GM21381 (cell line): ENCODE measurements at regions not wholly inside any gene's neighbourhood (a gene's known extent, or its start where the extent isn't known, plus 50 kb on each side); places are given as distances from the start of the nearest gene placed in this dataset.
"Not testable (repeated sequence)": the region's sequence is repeated elsewhere in the genome, so short reads cannot be mapped to it uniquely, and the experiment has no call there.

Experiments used
- ATAC-seq: cut with Tn5 transposase; IDR thresholded peaks from one replicate; pipeline ENCODE4 v1.9.1; 2021; ENCODE audit warnings: mild to moderate bottlenecking, moderate library complexity; ENCODE audit not compliant: unreplicated experiment

DNA sequence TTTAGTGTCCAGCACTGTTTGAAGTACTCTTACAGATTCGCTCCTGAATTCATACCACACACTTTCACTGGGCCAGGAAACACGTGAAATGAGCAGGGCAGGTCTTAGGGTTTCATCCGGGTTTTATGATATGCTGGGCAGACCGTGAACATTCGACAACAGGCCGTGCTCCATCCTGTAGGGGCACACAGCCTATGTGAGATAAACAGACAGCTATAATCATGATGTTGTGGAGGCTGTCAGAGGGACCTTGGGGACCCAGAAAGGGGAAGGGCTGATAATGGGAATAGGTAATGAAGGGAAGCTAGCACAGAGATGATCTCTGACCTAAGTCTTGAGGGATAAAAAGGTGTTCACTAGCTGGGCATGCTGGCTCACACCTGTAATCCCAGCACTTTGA, 110.4 kb downstream of the RIN2 start:
- no peak for ATAC-seq

DNA sequence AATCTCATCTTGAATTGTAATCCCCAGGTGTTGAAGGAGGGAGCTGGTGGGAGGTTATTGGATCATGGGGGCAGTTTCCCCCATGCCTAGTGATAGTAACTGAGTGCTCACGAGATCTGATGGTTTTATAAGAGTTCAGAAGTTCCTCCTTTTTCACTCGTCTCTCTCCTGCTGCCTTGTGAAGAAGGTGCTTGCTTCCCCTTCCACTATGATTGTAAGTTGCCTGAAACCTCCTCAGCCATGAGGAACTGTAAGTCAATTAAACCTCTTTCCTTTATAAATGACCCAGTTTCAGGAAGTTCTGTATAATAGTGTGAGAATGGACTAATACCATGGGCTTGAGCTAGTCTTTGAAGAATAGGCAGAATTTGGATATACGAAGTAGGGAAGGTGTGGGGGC, 113.9 kb downstream of the RIN2 start:
- no peak for ATAC-seq

DNA sequence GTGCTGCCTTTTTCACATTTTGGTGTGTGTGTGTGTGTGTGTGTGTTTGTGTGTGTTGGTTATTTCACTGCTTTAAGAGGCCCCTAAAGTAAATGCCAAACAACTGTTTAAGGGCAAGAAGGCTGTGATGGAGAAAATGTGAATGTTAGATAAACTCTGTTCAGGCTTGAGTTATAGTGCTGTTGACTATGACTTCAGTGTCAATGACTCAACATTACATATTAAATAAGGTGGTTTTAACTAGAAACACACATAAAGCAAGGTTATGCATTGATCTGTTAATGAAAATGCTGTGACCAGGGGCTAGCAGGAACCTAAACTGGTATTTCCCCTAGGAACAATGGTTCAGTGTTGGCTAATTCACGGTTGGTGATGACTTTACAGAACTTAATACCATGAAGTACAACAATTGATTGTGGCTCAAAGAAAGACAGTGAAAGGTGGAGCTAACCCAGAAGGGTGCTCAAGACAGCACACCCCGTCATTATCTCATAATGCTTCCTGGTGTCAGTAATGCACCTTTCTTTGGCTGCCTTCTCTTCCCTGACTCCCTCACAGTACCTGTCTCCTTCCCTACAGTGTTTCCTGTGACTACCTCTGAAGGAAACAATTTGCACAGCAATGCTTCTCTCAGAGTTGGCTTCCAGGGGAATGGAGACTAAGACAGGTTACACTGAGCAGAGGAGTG, 116.1 kb downstream of the RIN2 start:
- no peak for ATAC-seq

DNA sequence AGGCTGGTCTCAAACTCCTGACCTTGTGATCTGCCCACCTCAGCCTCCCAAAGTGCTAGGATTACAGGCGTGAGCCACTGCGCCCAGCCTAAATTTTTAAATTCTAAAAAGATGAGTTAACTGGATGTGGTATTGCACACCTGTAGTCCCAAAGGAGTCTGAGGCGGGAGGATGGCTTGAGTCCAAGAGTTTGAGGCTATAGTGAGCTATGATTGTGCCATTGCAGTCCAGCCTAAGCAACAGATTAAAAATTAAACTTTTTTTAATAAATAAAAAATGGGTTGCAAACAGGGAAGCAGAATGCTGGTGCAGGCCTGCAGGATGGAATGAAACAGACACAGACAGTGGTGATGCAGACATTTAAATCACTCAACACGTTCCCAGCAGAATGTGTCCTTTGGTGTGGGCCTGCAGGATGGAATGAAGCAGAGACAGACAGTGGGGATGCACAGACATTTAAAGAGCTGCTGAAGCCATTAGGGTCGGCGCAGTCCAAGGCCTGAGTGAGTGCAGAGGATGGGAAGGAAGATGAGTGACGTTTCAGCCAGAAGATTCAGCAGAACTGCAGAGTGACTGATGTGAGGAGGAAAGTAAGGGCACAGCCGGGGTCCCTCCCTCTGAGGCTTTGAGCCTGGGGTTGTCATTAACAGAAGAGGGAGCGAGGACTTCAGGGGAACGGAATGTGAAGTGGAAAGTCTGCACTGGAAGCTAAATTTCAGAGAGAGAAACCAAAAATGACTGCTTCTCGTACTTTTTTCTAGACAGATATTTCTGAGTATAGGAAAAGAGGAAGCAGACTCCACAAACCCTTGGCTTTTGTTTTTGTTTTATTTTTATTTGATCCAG, 117.5 kb downstream of the RIN2 start:
- no peak for ATAC-seq

DNA sequence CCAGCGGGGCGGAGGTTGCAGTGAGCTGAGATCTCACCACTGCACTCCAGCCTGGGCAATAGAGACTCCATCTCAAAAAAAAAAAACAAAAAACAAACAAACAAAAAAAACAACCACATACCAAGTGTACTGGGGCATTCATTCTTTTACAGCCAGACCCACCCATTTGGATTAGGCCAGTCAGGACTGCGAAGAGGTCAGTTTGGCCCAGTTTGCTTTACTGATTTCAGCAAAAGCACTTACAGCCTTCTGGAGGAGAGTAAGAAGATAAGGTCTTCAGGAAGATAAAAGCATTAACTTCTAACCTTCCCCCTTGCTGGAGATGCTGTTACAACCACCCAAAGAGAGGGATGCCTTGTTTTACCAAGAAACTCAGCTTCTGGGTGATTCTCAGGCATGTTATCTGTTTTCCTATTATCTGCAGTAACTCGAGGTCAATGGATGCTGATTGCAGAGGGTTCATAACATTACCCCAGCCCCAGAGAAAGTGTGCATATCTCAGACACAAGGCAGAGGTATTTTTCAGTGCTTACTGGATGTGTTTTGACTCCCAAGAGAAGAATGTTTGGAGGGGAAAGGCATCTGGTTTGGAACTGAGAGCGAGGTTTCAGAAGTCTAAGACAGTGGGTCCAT, 118.9 kb downstream of the RIN2 start:
- no peak for ATAC-seq

DNA sequence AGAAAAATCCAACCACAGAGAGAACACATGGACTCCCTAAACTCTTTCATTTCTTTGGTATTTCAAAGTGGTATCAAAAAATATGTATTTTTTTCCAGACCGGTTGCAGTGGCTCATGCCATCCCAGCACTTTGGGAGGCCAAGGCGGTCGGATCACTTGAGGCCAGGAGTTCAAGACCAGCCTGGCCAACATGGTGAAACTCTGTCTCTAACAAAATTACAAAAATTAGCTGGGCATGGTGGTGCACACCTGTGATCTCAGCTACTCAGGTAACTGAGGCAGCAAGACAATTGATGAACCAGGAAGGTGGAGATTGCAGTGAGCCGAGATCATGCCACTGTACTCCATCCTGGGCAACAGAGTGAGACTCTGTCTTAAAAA, 121.8 kb downstream of the RIN2 start:
- not testable (repeated sequence) for ATAC-seq

DNA sequence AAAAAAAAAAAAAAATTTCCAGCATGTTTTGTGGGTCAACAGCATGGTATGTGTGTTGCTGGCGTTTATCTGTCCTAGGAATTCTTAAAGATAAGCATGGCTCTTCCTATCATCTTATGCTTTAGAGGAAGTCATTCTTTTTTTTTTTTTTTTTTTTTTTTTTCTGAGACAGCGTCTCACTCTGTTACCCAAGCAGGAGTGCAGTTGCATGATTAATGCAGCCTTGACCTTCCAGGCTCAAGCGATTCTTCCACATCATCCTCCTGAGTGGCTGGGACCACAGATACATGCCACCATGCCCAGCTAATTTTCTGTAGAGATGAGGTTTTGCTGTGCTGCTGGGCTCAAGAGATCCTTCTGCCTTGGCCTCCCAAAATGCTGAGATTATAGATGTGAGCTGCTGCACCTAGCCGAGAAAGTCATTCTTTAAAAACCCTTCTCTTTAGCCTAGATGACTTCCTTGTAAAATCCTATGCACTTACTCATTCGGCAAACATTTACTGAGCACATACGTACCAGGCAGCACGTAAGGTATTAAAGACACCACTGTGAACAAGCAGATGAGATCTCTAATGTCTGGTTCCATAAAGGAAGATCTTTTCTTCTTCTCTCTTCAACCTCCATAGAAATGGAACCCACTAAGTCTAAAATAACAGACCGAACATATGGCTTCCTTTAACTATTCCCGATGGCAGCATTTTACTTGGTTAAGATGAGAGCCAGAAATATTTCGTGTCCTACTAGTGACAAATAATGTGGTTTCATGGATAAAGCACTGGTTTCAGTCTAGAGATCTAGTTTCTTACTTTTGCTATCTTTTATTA, 122.4 kb downstream of the RIN2 start:
- ATAC-seq: no peak

DNA sequence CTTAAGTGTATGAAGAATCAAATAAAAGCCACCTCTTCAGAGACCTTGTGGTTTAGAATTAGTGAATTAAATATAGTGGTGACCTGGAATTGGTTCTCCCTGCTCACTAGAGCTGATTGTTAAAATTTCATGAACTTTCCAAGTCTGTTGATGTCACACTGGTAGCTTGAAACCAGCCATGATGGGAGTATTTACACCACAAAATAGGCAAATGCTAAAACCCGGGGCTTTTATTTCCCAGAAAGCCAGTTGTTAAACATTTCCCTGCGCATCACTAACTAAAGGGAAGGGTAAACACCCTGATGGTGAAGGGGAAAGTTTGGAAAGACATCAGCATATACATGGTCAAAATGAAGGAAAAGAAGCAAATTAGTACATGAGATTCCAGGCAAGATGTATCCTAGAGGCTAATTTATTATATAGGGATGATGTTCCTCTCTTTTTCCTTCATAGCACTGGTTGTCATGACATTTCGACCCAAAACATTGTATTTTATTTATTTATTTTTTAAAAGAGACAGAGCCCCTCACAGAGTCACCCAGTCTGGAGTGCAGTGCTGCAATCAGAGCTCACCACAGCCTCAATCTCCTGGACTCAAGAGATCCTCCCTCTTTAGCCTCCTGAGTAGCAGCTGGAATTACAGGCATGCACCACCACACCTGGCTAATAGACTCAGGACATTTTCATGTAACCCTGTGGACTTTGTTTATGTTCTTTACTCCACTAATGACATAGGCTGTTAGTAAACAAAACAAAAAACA, 123.2 kb downstream of the RIN2 start:
- ATAC-seq: no peak

DNA sequence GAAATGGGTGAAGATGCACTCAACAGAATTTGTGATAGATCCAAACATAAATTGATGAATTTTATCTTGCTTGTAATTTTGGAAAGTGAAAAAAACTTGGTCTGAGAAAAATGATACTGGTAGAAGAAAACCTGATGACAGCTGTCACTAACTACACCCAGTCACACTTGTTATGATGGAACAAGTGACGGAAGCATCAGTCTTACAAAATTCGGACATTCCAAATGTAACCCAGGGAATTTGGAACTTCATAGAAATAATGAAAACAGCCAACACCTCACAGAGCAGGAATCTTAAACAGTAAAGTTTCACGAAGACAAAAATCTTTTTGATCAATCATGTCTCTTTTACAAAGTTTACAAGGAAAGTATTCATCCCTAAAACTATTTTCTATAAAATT, 123.9 kb downstream of the RIN2 start:
- ATAC-seq: no peak

DNA sequence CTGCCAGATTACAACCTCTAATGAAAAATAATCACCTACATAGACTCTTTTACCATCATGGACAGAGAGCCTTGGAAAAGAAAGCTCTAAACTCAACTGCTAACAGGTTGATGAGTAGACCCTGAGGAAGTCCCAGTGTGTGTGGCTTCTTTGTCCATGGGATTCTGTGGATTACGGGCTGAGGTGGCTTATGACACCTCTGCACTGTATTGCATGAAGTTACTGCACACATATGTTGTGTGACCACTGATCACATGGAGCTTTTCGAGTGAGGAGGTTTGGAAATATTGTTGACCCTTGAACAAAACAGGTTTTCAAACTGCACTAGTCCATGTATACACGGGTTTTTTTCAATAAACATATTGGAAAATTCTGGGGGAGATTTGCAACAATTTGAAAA, 124.4 kb downstream of the RIN2 start:
- no peak for ATAC-seq

DNA sequence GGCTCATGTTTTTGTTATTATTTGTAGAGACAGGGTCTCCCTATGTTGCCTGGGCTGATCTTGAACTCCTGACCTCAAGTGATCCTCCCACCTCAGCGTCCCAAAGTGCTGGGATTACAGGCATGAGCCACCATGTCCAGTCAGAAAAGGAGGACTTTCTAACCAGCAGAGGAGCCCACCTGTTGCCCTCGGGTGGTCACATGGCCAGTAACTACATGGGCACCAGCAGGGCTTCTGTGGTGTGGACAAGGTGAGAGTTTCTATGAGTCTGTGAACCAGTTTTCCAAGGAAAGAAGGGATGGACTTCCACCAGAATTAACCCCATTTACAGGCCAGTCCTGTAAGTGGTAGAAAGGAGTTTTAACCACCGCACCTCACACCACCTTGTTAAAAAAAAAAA, 125.4 kb downstream of the RIN2 start:
- no peak for ATAC-seq

DNA sequence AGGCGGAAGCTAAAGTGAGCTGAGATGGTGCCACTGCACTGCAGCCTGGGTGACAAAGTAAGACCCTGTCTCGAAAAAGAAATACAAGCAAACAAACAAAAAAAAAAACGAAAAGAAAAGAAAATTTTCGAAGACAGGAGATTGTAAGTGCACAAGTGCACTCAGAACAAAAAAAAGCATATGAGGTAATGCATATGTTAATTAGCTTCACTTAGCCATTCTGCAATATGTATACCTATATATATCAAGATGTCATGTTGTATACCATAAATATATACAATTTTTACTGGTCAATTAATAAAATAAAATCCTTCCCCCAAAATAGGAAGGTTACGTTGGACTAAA, 127.5 kb downstream of the RIN2 start:
- no peak for ATAC-seq

DNA sequence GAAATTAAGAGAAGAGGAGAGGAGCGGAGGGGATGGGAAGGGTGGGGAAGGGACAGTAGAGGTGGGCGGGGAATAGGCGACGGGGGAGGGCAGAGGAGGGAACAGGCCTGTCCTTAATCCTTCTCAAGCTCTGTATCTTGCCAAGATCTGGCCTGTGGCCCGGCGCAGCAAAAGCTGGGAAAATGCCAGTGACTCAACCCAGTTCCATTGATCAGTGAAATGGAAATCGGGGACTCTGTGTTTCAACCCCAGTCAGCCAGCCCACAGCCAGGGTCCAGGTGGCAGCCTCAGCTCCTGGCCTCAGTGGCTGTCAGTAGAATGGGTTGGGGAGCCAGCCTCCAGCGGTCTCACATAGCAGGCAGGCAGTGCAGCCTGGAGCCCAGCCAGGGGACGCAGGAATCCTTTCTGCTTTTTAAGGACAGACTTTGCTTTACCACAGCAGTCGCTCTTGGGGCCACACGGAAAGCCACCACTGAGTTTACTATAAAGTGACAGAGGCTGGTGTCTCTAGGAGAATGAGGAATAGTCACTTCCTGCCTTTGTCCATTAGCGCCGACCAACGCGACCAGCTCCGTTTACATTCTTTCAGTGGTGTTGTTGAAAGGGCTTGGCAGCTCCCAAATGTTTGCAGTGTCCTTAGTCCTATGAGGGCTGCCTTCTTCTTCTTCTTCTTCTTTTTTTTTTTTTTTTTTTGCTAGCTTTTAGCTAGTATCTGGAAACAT, 128.0 kb downstream of the RIN2 start:
- ATAC-seq: no peak

DNA sequence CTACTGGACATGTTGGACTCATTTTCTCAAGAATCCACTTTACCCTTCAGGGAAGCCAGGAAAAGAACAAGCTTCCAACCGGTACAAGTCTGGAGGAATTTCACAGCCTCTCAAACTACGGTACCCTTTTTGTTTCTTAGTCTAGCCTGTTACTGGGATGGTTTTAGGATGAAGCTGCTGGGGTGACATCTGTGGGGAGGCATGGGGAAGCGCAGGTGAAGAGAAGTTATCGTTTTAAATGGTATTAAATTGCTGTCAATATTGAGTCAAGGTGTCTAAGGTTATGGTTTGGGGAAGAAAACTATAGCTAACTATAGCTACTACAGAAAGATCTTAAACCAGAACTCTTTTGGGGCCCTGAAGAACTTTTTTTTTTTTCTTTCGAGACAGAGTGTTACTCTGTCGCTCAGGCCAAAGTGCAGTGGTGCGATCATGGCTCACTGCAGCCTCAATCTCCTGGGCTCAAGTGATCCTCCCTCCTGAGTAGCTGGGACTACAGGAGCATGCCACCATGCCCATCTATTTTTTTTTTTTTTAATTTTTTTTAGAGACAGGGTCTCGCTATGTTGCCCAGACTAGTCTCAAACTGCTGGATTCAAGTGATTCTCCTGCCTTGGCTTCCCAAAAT, 128.7 kb downstream of the RIN2 start:
- no peak for ATAC-seq

DNA sequence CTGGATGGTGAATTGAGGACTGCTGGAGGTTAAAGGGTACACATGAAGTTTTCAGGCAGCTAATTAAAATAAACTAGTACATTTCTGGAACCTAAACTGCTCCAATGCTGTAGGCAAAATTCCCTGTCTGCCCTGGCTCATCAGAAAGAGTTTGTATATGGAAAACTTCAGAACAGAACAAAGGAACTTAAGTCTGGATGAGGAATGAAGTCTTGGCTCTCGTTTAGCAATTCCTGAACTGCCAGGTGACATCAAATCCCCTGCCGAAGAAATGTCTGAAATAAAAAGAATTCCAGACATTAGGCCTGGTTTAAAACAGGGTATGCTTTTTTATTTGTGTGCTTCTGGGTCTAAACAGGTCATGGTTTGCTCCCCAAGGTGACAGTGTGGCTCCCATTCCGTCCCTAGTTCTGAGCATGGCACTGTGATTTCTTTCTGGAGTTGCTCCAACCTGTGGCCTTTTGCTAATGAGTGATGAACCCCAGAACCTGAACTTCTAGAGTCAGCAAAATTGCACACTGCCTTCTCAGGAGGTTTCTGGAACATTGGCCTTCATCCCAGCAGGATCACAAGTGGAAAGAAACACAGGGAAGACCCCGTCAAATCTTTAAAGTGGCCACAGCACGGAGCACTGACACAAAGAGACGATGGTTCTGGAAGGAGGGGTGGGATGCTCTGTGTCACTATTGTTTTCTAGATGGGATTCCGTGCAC, 129.4 kb upstream of the NAA20 start:
- ATAC-seq: no peak

DNA sequence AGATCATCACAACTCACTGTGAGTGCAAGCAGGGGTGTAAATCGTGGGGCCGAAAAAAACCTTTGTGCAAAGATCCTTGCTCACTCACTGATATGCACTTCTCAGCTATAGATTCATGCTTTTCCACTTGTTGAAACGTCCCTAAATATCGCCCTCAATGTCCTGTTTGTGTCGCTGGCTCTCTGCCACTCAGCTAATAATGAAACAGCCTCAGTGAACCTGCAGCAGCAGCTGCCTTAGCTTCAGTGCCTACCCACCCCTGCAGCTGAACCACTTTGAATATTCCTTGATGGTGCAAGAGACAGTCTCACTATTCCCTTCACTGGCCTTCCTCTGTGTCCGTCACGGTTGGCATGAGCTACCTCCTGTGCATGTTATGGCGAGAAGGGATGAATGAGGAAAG, 128.9 kb upstream of the NAA20 start:
- ATAC-seq: no peak

DNA sequence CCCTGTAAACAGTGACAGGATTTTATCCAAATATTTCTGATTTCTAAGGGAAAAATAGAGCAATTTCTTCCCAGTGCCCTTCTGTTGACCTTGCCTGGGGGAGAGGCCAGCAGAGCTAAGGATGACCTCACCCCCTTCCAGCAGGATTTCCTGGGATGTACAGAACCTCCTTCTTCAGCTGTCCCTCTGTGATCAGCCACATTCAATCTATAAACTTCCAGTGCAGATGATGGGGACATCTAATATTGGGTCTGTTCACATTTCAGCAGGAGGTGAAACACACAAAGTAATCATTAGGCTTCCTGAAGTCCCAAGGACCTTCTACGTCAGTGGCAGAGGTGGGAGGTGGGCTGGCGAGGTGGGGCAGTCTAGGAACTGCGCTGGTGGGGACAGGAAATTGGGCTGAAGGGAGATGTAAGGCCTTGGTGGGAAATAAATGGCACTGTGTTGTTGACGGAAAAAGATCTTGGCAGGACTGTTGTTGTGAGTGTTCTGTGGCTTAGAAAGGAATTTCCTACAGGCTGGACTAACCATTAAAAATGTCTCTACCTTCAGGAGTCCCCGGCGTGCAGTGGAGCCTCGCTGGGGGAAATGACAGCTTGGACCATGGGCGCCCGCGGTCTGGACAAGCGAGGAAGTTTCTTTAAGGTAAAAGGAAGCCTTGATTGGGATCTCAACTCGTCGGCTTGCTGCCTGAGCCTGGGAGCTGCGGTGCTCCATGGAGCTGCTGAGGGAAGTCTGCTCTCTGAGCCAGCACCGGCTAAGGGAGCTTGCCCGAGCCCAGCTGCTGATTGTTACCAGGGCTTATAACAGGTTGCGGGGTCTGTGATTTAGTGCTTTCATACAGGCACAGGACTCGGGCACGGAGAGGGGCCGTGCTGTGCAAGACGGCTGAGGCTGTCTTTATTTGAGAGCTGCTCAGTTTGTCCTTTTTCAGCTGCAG, 127.9 kb upstream of the NAA20 start:
- ATAC-seq: no peak
